SU-DHL-6 (cell line): ENCODE measurements at regions not wholly inside any gene's neighbourhood (a gene's known extent, or its start where the extent isn't known, plus 50 kb on each side); places are given as distances from the start of the nearest gene placed in this dataset.

Experiments used
- H2AFZ ChIP-seq: fragments of 200-600 bp; sonication (generic); 2 replicates; pipeline ENCODE4 v1.6.1; 2014; ENCODE audit warnings: low read depth, mild to moderate bottlenecking, moderate library complexity, mixed read lengths, antibody characterized with exemption, low read length; ENCODE audit not compliant: severe bottlenecking
- H3F3A ChIP-seq: fragments of 200-600 bp; shearing (Covaris generic); 2 replicates; pipeline ENCODE4 v1.6.0; 2016; ENCODE audit warnings: antibody characterized with exemption, mild to moderate bottlenecking; ENCODE audit not compliant: insufficient read depth
- H3K27ac ChIP-seq: fragments of 200-600 bp; sonication (generic); 2 replicates; pipeline ENCODE4 v1.5.1; 2016; ENCODE audit warnings: low read depth, mild to moderate bottlenecking, low read length, moderate library complexity, mixed read lengths
- H3K27me3 ChIP-seq: fragments of 200-600 bp; sonication (generic), shearing (Covaris generic); 2 replicates; pipeline ENCODE4 v1.6.0; 2014; ENCODE audit warnings: mild to moderate bottlenecking, low read length
- H3K36me3 ChIP-seq: fragments of 200-600 bp; sonication (generic); 2 replicates; pipeline ENCODE4 v1.6.1; 2014; ENCODE audit warnings: mild to moderate bottlenecking, low read length, mixed read lengths
- H3K4me2 ChIP-seq: fragments of 300-600, 200-600 bp; shearing (Covaris generic), sonication (generic); 2 replicates; pipeline ENCODE4 v1.6.0; 2014; ENCODE audit warnings: low read length, low read depth, mild to moderate bottlenecking; ENCODE audit not compliant: poor library complexity, severe bottlenecking
- H3K4me3 ChIP-seq: fragments of 200-600 bp; sonication (generic); 2 replicates; pipeline ENCODE4 v1.5.1; 2014; ENCODE audit warnings: antibody characterized with exemption, low read length, mild to moderate bottlenecking, mixed read lengths; ENCODE audit not compliant: insufficient read depth, poor library complexity, severe bottlenecking
- H3K79me2 ChIP-seq: fragments of 200-600 bp; sonication (generic); 2 replicates; pipeline ENCODE4 v1.6.1; 2014; ENCODE audit warnings: mild to moderate bottlenecking, low read length, moderate library complexity; ENCODE audit not compliant: insufficient read depth
- H3K9ac ChIP-seq: fragments of 200-600 bp; sonication (generic); 2 replicates; pipeline ENCODE4 v1.7.0; 2014; ENCODE audit warnings: mild to moderate bottlenecking, low read length
- H3K9me2 ChIP-seq: fragments of 200-600 bp; sonication (generic); replicated peaks from 2 replicates; pipeline ENCODE4 v1.6.1; 2014; ENCODE audit warnings: low read length; ENCODE audit not compliant: insufficient read depth
- H3K9me3 ChIP-seq: fragments of 200-600 bp; sonication (generic); 2 replicates; pipeline ENCODE4 v1.6.1; 2014; ENCODE audit warnings: low read length, mixed read lengths; ENCODE audit not compliant: insufficient read depth
- H4K20me1 ChIP-seq: fragments of 200-600 bp; sonication (generic); 2 replicates; pipeline ENCODE4 v1.6.1; 2014; ENCODE audit warnings: low read depth, mild to moderate bottlenecking, antibody characterized with exemption, low read length, moderate library complexity, mixed read lengths
- CTCF ChIP-seq: fragments of 200-600 bp; sonication (generic); IDR thresholded peaks from one replicate; pipeline ENCODE4 v1.5.1; 2017; ENCODE audit warnings: antibody characterized with exemption, mild to moderate bottlenecking, low read length, moderate library complexity; ENCODE audit not compliant: insufficient read depth, poor library complexity, severe bottlenecking
- EZH2phosphoT487 ChIP-seq: fragments of 200-600 bp; sonication (generic), shearing (Covaris generic); conservative IDR thresholded peaks from 2 replicates; pipeline ENCODE4 v1.6.1; 2018; ENCODE audit warnings: mild to moderate bottlenecking, antibody characterized with exemption, low read length, moderate library complexity, mixed read lengths

- H3K4me2 ChIP-seq = no peak overlapping the region
- H3K27ac ChIP-seq = no peak overlapping the region
- H2AFZ ChIP-seq = no peak overlapping the region
- H3K27me3 ChIP-seq = 0 out of 2 replicates have a peak, but pooled peaks cover 5% of the 10 kb centered on the region
- no peak overlapping the region for H3K9ac ChIP-seq
- no peaks in the 10 kb centered on the region for H3K9me3 ChIP-seq
- TF ChIP-seq EZH2phosphoT487 (no peak), CTCF (no peak)
- no peaks in the 10 kb centered on the region for H3K36me3 ChIP-seq
- H3F3A ChIP-seq = no peaks in the 10 kb centered on the region
- H4K20me1 ChIP-seq = no peaks in the 10 kb centered on the region
- no peaks in the 10 kb centered on the region for H3K79me2 ChIP-seq
- no peaks in the 10 kb centered on the region for H3K9me2 ChIP-seq
- no peak overlapping the region for H3K4me3 ChIP-seq
Measured at GRCh38 chr16:66176731-66177130, 189.8 kb upstream of the CDH5 start.

GRCh38 chr16:66176111-66176510, 190.4 kb upstream of the CDH5 start:
- Histone ChIP-seq H3K9me3 (no peaks in the 10 kb centered on the region), H2AFZ (no peak overlapping the region), H3K9me2 (no peaks in the 10 kb centered on the region), H3K27me3 (0 out of 2 replicates have a peak, but pooled peaks cover 5% of the 10 kb centered on the region), H3K36me3 (no peaks in the 10 kb centered on the region), H3F3A (no peaks in the 10 kb centered on the region), H3K27ac (no peak overlapping the region), H3K79me2 (no peaks in the 10 kb centered on the region), H4K20me1 (no peaks in the 10 kb centered on the region), H3K4me2 (no peak overlapping the region), H3K4me3 (no peak overlapping the region), H3K9ac (no peak overlapping the region)
- no peak for TF ChIP-seq CTCF
- no peak for TF ChIP-seq EZH2phosphoT487

- H3K9me2 ChIP-seq = no peaks in the 10 kb centered on the region
- no peaks in the 10 kb centered on the region for H3K9me3 ChIP-seq
- no peaks in the 10 kb centered on the region for H3K36me3 ChIP-seq
- H3K9ac ChIP-seq = no peak overlapping the region
- no peak overlapping the region for H3K4me3 ChIP-seq
- no peak overlapping the region for H3K27ac ChIP-seq
- no peaks in the 10 kb centered on the region for H3F3A ChIP-seq
- H3K27me3 ChIP-seq = 0 out of 2 replicates have a peak, but pooled peaks cover 5% of the 10 kb centered on the region
- H3K4me2 ChIP-seq = no peak overlapping the region
- H2AFZ ChIP-seq = no peak overlapping the region
- TF ChIP-seq EZH2phosphoT487 = no peak
- TF ChIP-seq CTCF = no peak
- H3K79me2 ChIP-seq = no peaks in the 10 kb centered on the region
- no peaks in the 10 kb centered on the region for H4K20me1 ChIP-seq
Measured at GRCh38 chr16:66175636-66176035, 190.9 kb upstream of the CDH5 start.
